PC-3 (cell line): ENCODE measurements at regions not wholly inside any gene's neighbourhood (a gene's known extent, or its start where the extent isn't known, plus 50 kb on each side); places are given as distances from the start of the nearest gene placed in this dataset.
"Not testable (repeated sequence)": the region's sequence is repeated elsewhere in the genome, so short reads cannot be mapped to it uniquely, and the experiment has no call there.

Experiments used
- CTCF ChIP-seq: fragments of 300-600 bp; sonication (generic); conservative IDR thresholded peaks from 2 replicates; pipeline ENCODE4 v1.5.1; 2017; ENCODE audit warnings: antibody characterized with exemption, low read depth, mild to moderate bottlenecking, low read length
- EZH2 ChIP-seq: fragments of 300-600 bp; sonication (generic); IDR thresholded peaks from one replicate; pipeline ENCODE4 v1.6.1; 2017; ENCODE audit warnings: antibody characterized with exemption, mild to moderate bottlenecking, low read length; ENCODE audit not compliant: unreplicated experiment

GRCh38 chr16:88206516-88206915 is 176.2 kb upstream of the ZNF469 start:
- TF ChIP-seq CTCF, EZH2: not testable (repeated sequence)
